ENCODE measurements at regions not wholly inside any gene's neighbourhood (a gene's known extent, or its start where the extent isn't known, plus 50 kb on each side); places are given as distances from the start of the nearest gene placed in this dataset.

- TF ChIP-seq PBX3 (IDR thresholded peaks at IDR 0.05) (no peak), CTCF (IDR thresholded peaks at IDR 0.05) (no peak), EP300 (IDR thresholded peaks at IDR 0.05; ENCODE audit: borderline replicate concordance in 1 of 2, low read depth in 1 of 2, low read length in 1 of 2) (no peak), MXI1 (IDR thresholded peaks at IDR 0.05; ENCODE audit: low read depth, low read length) (no peak), RFX5 (IDR thresholded peaks at IDR 0.05; ENCODE audit: low read length) (no peak), POLR2AphosphoS5 (IDR thresholded peaks at IDR 0.05; ENCODE audit: low read depth, low read length) (no peak), TAF1 (IDR thresholded peaks at IDR 0.05; ENCODE audit: borderline replicate concordance, low read depth, low read length) (no peak), FOSL2 (IDR thresholded peaks at IDR 0.05; ENCODE audit: borderline replicate concordance, low read depth) (no peak)
Measured at GRCh38 chr4:28427306-28428085, 1566.9 kb downstream of the STIM2 start.

All from SK-N-SH (cell line).